Gastrocnemius medialis (tissue), 4 donors: ENCODE measurements at regions not wholly inside any gene's neighbourhood (a gene's known extent, or its start where the extent isn't known, plus 50 kb on each side); places are given as distances from the start of the nearest gene placed in this dataset.

Source experiments
- ATAC-seq, 2 donors: fragments of 150-250 bp; one replicate each; pipeline ENCODE4 v1.9.1; 2016
- DNase-seq, 2 donors: peaks; one replicate each; pipeline ENCODE4 v3.0.0-alpha.2; 2019
- H3K27ac ChIP-seq, 4 donors: fragments of 200-600 bp; sonication (generic); 1 replicate in 1 of 4; 2 replicates in 3 of 4; pipeline ENCODE4 v1.5.1; 2016 to 2018; ENCODE audit warnings: mild to moderate bottlenecking in 2 of 4, moderate library complexity in 1 of 4
- H3K27me3 ChIP-seq, 3 donors: fragments of 200-600 bp; sonication (generic) in 2 of 3; 1 replicate in 1 of 3; 2 replicates in 2 of 3; pipeline versions ENCODE4 v1.5.1 to v1.6.0; 2016 to 2019; ENCODE audit warnings: mild to moderate bottlenecking in 1 of 3, moderate library complexity in 1 of 3
- H3K36me3 ChIP-seq, 2 donors: fragments of 200-600 bp; sonication (generic) in 1 of 2; one replicate each; pipeline ENCODE4 v1.5.1; 2017 to 2018
- H3K4me1 ChIP-seq, 2 donors: fragments of 200-600 bp; sonication (generic) in 1 of 2; one replicate each; pipeline ENCODE4 v1.5.1; 2016 to 2017; ENCODE audit warnings: mild to moderate bottlenecking in 2 of 2
- H3K4me3 ChIP-seq, 4 donors: fragments of 200-600 bp; sonication (generic) in 3 of 4; 1 replicate in 1 of 4; 2 replicates in 3 of 4; pipeline ENCODE4 v1.5.1; 2016 to 2019; ENCODE audit warnings: mild to moderate bottlenecking in 2 of 4
- H3K9me3 ChIP-seq, 3 donors: fragments of 200-600 bp; sonication (generic) in 2 of 3; 1 replicate in 1 of 3; 2 replicates in 2 of 3; pipeline ENCODE4 v1.5.1; 2016 to 2019
- POLR2A ChIP-seq, 2 donors: fragments of 450-650 bp; IDR thresholded peaks; one replicate each; pipeline ENCODE4 v1.6.1; 2017; ENCODE audit warnings: antibody characterized with exemption in 2 of 2, mild to moderate bottlenecking in 2 of 2, moderate library complexity in 2 of 2
- in situ Hi-C, 4 donors: fragments of 200-750 bp; cut with MboI; loops; one replicate each; pipeline versions ENCODE4 v1.15.0 to v1.8.0; 2017; ENCODE audit warnings: low sequenced_read_pairs in 4 of 4
- intact Hi-C: fragments of 100-400 bp; cut with DNase I; formaldehyde crosslinking; loops from one replicate; pipeline ENCODE4 v1.15.1; 2023; ENCODE audit warnings: low total_unique reads
- TF ChIP-seq, protein P1 (sequence below), 5 experiments: fragments of 450-650 bp in 3 of 5; fragments of 200-600 bp in 2 of 5; sonication (generic) in 2 of 5; IDR thresholded peaks in 4 of 5; conservative IDR thresholded peaks in 1 of 5; 1 replicate in 4 of 5; 2 replicates in 1 of 5; pipeline ENCODE4 v1.5.1; 2016 to 2019; ENCODE audit warnings: antibody characterized with exemption in 5 of 5, mild to moderate bottlenecking in 3 of 5, moderate library complexity in 3 of 5

DNA sequence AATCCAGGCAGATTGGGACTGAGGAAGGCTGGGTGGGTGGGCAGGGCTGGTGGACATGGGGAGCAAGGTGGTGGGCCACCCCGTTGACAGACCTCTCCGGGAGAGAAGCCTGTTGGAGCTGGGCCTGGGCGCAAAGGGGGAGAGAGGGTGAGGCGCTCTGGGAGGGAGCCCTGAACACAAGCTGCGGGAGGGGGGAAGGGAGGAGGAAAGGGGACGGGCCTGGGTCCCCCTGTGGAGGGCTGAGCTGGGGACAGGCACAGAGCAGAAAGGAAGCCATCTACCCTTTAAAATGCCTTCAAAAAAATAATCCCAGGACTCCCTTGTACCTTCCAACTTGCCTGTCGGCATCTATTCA, 161.8 kb downstream of the PSMG1 start:
- ATAC-seq, result no peak
- Histone ChIP-seq H3K36me3 (no peaks in the 10 kb centered on the region), H3K4me3 (no peak overlapping the region), H3K4me1 (peaks cover 10 to 14% of the 10 kb centered on the region in 2 donors), H3K9me3 (no peaks in the 10 kb centered on the region), H3K27me3 (no peaks in the 10 kb centered on the region), H3K27ac (peak overlapping the region in 2 of 4 donors; percentile 22 to 67)
- TF ChIP-seq, protein P1, sequence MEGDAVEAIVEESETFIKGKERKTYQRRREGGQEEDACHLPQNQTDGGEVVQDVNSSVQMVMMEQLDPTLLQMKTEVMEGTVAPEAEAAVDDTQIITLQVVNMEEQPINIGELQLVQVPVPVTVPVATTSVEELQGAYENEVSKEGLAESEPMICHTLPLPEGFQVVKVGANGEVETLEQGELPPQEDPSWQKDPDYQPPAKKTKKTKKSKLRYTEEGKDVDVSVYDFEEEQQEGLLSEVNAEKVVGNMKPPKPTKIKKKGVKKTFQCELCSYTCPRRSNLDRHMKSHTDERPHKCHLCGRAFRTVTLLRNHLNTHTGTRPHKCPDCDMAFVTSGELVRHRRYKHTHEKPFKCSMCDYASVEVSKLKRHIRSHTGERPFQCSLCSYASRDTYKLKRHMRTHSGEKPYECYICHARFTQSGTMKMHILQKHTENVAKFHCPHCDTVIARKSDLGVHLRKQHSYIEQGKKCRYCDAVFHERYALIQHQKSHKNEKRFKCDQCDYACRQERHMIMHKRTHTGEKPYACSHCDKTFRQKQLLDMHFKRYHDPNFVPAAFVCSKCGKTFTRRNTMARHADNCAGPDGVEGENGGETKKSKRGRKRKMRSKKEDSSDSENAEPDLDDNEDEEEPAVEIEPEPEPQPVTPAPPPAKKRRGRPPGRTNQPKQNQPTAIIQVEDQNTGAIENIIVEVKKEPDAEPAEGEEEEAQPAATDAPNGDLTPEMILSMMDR (IDR thresholded peaks at IDR 0.05 in 4 of 5, conservative IDR thresholded peaks at IDR 0.05 in 1 of 5), result no peak
- TF ChIP-seq POLR2A (IDR thresholded peaks at IDR 0.05), result no peak
- in situ Hi-C loops, result loop anchor here in 1 of 4 donors (25.0 kb wide), 1 partner anchor 91 kb away; no protein-coding TSS in a partner anchor
- no peak for DNase-seq
- intact Hi-C loops, result loop anchor here (5.0 kb wide), 2 partner anchors 106 to 284 kb away; no protein-coding TSS in a partner anchor

DNA sequence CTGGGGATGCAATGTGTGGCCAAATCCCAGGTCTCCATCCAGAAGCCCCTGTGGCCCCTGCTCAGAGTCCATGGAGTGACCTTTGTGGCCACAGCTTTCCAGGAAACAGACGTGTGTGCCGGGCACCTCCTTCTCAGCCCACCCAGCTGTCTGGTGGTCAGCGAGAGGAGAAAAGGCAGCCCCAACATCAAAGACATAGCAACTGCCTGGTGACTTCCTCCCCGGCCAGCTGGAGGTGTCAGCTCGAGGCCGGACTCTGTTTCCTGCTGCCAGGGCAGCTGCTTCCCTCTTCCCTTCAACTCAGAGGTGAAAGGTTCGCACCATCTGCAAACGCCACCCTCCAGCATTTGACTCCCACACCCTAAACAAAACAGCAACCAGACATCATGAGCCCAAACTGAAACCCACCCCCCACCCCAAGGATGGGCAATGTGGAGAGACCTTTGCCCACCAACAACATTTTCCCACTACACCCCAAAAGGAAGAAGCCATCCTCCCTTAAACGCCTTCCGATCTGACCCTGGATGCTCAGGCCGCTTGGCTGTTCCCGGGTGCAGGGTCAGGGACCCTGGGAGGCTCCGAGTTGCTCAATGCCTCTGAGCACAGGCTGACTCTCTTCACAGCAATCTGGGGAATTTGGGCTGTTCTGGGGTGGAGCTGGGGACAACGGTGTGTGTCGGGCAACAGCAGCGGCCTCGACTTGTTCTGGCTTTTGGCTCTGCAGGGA, 162.3 kb downstream of the PSMG1 start:
- H3K27ac ChIP-seq, result no peak overlapping the region
- no peaks in the 10 kb centered on the region for H3K27me3 ChIP-seq
- DNase-seq (no peak), ATAC-seq (no peak)
- TF ChIP-seq, protein P1 (IDR thresholded peaks at IDR 0.05 in 4 of 5, conservative IDR thresholded peaks at IDR 0.05 in 1 of 5), result no peak
- TF ChIP-seq POLR2A (IDR thresholded peaks at IDR 0.05), result no peak
- intact Hi-C loops, result loop anchor here (5.0 kb wide), 2 partner anchors 106 to 284 kb away; no protein-coding TSS in a partner anchor
- peaks cover 10 to 14% of the 10 kb centered on the region in 2 donors for H3K4me1 ChIP-seq
- no peaks in the 10 kb centered on the region for H3K9me3 ChIP-seq
- H3K36me3 ChIP-seq, result no peaks in the 10 kb centered on the region
- H3K4me3 ChIP-seq, result no peak overlapping the region
- in situ Hi-C loops, result loop anchor here in 1 of 4 donors (25.0 kb wide), 1 partner anchor 91 kb away; no protein-coding TSS in a partner anchor

DNA sequence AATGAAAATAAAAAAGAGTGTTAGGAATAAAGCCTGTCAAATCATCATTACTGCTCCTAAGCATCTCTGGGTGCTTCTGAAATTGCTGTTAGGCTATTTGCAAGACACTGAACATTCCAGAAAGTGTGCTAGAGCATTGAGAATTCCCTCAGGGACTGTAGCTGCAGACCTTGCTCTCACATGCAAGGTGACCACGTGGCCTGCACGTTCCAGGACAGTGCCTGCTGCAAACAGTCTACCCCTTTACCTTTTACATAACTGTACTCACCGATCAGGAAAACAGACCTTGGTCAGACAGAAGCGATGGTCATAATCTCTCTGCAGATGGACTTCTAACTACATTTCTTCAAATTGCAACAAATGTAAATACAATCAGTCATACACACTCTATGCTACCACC, 164.5 kb downstream of the PSMG1 start:
- no peaks in the 10 kb centered on the region for H3K27me3 ChIP-seq
- H3K9me3 ChIP-seq, result no peaks in the 10 kb centered on the region
- in situ Hi-C loops, result loop anchor here in 2 of 4 donors (10.0 to 25.0 kb wide), 2 partner anchors 94 to 214 kb away; partner anchors contain the start of gene ETS2 (in 1 of the 2)
- H3K36me3 ChIP-seq, result no peaks in the 10 kb centered on the region
- DNase-seq, result no peak
- H3K4me3 ChIP-seq, result no peak overlapping the region
- TF ChIP-seq, protein P1 (IDR thresholded peaks at IDR 0.05 in 4 of 5, conservative IDR thresholded peaks at IDR 0.05 in 1 of 5), result no peak
- TF ChIP-seq POLR2A (IDR thresholded peaks at IDR 0.05), result no peak
- intact Hi-C loops, result no loop called here
- no peak overlapping the region for H3K27ac ChIP-seq
- peaks cover 10 to 14% of the 10 kb centered on the region in 2 donors for H3K4me1 ChIP-seq
- no peak for ATAC-seq

DNA sequence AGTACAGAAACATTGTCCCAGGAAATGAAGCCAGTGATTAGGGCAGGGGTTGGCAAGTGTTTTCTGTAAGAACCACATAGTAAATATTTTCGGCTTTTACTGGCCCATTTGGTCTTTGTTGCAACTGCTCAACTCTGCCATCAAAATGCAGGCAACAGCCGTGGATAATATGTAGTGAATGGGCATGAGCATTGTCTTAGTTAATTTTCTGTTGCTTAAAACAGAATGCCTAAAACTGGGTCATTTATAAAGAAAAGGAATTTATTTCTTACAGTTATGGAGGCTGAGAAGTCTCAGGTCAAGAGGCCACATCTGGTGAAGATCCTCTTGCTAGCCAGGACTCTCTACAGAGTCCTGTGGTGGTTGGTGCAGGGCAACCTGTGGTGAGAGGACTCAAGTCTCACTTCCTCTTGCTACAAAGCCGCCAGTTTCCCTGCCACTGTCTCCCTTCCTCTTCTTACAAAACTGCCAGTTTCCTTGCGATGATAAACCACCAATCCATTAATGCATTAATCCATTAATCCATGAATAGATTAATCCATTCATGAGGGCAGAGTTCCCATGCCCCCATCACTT, 166.4 kb downstream of the PSMG1 start:
- Histone ChIP-seq H3K27ac (no peak overlapping the region), H3K27me3 (no peaks in the 10 kb centered on the region), H3K4me1 (no peaks in the 10 kb centered on the region), H3K9me3 (no peaks in the 10 kb centered on the region), H3K4me3 (no peak overlapping the region), H3K36me3 (no peaks in the 10 kb centered on the region)
- no peak for ATAC-seq
- intact Hi-C loops (no loop called here), in situ Hi-C loops (loop anchor here in 2 of 4 donors (10.0 to 25.0 kb wide), 2 partner anchors 95 to 212 kb away; partner anchors contain the start of gene ETS2 (in 1 of the 2))
- TF ChIP-seq, protein P1 (IDR thresholded peaks at IDR 0.05 in 4 of 5, conservative IDR thresholded peaks at IDR 0.05 in 1 of 5), result no peak
- TF ChIP-seq POLR2A (IDR thresholded peaks at IDR 0.05), result no peak
- DNase-seq, result no peak
